ENCODE measurements at regions not wholly inside any gene's neighbourhood (a gene's known extent, or its start where the extent isn't known, plus 50 kb on each side); places are given as distances from the start of the nearest gene placed in this dataset.

- Histone ChIP-seq H2AFZ (ENCODE audit: low read length) (no peak overlapping the region), H3K9me3 (ENCODE audit: low read length) (no peaks in the 10 kb centered on the region), H3K4me1 (ENCODE audit: low read length) (no peaks in the 10 kb centered on the region), H4K20me1 (ENCODE audit: insufficient read depth, low read depth, low read length) (no peaks in the 10 kb centered on the region), H3K4me2 (ENCODE audit: low read depth, low read length, poor library complexity, severe bottlenecking) (no peak overlapping the region), H3K27ac (ENCODE audit: low read length) (no peak overlapping the region), H3K9me2 (replicated peaks; ENCODE audit: insufficient read depth, low read length) (0 out of 2 replicates have a peak, but pooled peaks cover 3% of the 10 kb centered on the region), H3K9ac (ENCODE audit: low read length) (no peak overlapping the region), H3K27me3 (ENCODE audit: low read length) (no peaks in the 10 kb centered on the region), H3K4me3 (ENCODE audit: low read length) (no peak overlapping the region), H3K79me2 (ENCODE audit: low read length) (no peaks in the 10 kb centered on the region), H3K36me3 (ENCODE audit: insufficient read depth, low read length) (no peaks in the 10 kb centered on the region)
- DNase-seq = no peak
These were observed 286.3 kb downstream of the NUAK1 start for GRCh38 chr12:105852496-105852895.

DNA sequence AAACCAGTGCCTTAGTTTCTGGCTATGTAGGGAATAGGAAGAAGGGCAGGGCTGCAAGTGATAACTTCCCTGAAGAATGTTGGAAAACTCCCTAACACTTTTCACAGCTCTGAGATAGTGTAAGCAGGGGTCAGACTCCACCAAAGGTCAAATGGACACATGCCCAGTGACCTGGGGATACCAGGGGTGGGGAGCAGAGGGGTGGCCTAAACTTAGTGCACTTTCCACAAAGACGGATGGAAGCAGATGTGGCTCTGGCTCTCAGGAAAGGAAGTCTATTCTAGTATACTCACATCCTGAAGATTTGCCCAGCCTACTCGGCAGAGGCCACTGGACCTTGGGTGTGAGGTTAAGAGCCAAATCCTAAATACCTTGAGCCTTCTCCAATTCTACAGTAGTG, 285.8 kb downstream of the NUAK1 start:
- 0 out of 2 replicates have a peak, but pooled peaks cover 3% of the 10 kb centered on the region for H3K9me2 ChIP-seq (replicated peaks; ENCODE audit: insufficient read depth, low read length)
- H4K20me1 ChIP-seq (ENCODE audit: insufficient read depth, low read depth, low read length) = no peaks in the 10 kb centered on the region
- H3K27ac ChIP-seq (ENCODE audit: low read length) = no peak overlapping the region
- no peaks in the 10 kb centered on the region for H3K36me3 ChIP-seq (ENCODE audit: insufficient read depth, low read length)
- H3K4me3 ChIP-seq (ENCODE audit: low read length) = no peak overlapping the region
- no peak for DNase-seq
- H3K79me2 ChIP-seq (ENCODE audit: low read length) = no peaks in the 10 kb centered on the region
- no peak overlapping the region for H3K9ac ChIP-seq (ENCODE audit: low read length)
- H3K4me2 ChIP-seq (ENCODE audit: low read depth, low read length, poor library complexity, severe bottlenecking) = no peak overlapping the region
- no peak overlapping the region for H2AFZ ChIP-seq (ENCODE audit: low read length)
- H3K27me3 ChIP-seq (ENCODE audit: low read length) = no peaks in the 10 kb centered on the region
- no peaks in the 10 kb centered on the region for H3K4me1 ChIP-seq (ENCODE audit: low read length)
- H3K9me3 ChIP-seq (ENCODE audit: low read length) = no peaks in the 10 kb centered on the region

DNA sequence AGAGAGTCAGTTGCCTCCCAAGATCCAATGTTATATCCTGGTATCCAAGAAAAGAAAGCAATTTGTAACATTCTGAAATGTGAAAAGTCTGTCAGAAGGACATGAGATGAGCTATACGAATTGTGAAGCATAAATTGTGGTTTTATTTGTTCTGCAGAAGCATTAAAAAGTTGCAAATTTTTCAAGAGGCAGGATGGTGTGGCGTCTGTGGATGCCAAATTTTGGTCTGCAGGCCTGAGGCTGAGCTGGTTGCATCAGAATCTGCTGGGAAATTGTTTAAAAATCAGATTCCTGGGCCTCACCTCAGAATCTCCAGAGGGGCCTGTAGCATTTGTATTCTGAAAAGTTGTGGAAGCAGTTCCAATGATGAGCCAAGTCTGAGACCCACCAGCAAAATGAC, 284.7 kb downstream of the NUAK1 start:
- H2AFZ ChIP-seq (ENCODE audit: low read length) = no peak overlapping the region
- H3K4me3 ChIP-seq (ENCODE audit: low read length) = no peak overlapping the region
- no peaks in the 10 kb centered on the region for H3K27me3 ChIP-seq (ENCODE audit: low read length)
- no peak overlapping the region for H3K27ac ChIP-seq (ENCODE audit: low read length)
- no peak overlapping the region for H3K4me2 ChIP-seq (ENCODE audit: low read depth, low read length, poor library complexity, severe bottlenecking)
- 0 out of 2 replicates have a peak, but pooled peaks cover 3% of the 10 kb centered on the region for H3K9me2 ChIP-seq (replicated peaks; ENCODE audit: insufficient read depth, low read length)
- no peaks in the 10 kb centered on the region for H3K36me3 ChIP-seq (ENCODE audit: insufficient read depth, low read length)
- H4K20me1 ChIP-seq (ENCODE audit: insufficient read depth, low read depth, low read length) = no peaks in the 10 kb centered on the region
- H3K9ac ChIP-seq (ENCODE audit: low read length) = no peak overlapping the region
- DNase-seq = no peak
- no peaks in the 10 kb centered on the region for H3K4me1 ChIP-seq (ENCODE audit: low read length)
- no peaks in the 10 kb centered on the region for H3K9me3 ChIP-seq (ENCODE audit: low read length)
- H3K79me2 ChIP-seq (ENCODE audit: low read length) = no peaks in the 10 kb centered on the region

GRCh38 chr12:105855361-105856047, 283.2 kb downstream of the NUAK1 start:
- Histone ChIP-seq H3K27me3 (ENCODE audit: low read length) (no peaks in the 10 kb centered on the region), H3K4me1 (ENCODE audit: low read length) (no peaks in the 10 kb centered on the region), H4K20me1 (ENCODE audit: insufficient read depth, low read depth, low read length) (no peaks in the 10 kb centered on the region), H3K27ac (ENCODE audit: low read length) (no peak overlapping the region), H2AFZ (ENCODE audit: low read length) (no peak overlapping the region), H3K4me3 (ENCODE audit: low read length) (no peak overlapping the region), H3K36me3 (ENCODE audit: insufficient read depth, low read length) (no peaks in the 10 kb centered on the region), H3K9me2 (replicated peaks; ENCODE audit: insufficient read depth, low read length) (0 out of 2 replicates have a peak, but pooled peaks cover 3% of the 10 kb centered on the region), H3K79me2 (ENCODE audit: low read length) (no peaks in the 10 kb centered on the region), H3K4me2 (ENCODE audit: low read depth, low read length, poor library complexity, severe bottlenecking) (no peak overlapping the region), H3K9me3 (ENCODE audit: low read length) (no peaks in the 10 kb centered on the region), H3K9ac (ENCODE audit: low read length) (no peak overlapping the region)
- DNase-seq = no peak

DNA sequence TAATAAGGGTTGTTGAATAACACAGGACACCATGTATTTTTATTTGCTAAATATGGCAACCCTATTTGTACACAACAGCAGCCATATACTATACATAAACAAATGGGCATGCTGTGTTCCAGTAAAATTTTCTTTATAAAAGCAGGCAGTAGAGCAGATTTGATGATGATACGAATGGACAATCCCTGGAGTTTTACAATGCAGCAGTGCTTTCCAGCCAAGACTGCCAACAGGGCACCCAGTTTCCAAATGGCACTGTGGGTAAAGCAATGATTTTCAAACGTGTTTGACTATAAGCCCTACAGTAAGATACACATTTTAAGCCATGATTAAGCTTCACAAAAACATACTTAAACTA, 282.7 kb downstream of the NUAK1 start:
- Histone ChIP-seq H3K79me2 (ENCODE audit: low read length) (no peaks in the 10 kb centered on the region), H3K9me2 (replicated peaks; ENCODE audit: insufficient read depth, low read length) (0 out of 2 replicates have a peak, but pooled peaks cover 3% of the 10 kb centered on the region), H3K27ac (ENCODE audit: low read length) (no peak overlapping the region), H3K9ac (ENCODE audit: low read length) (no peak overlapping the region), H2AFZ (ENCODE audit: low read length) (no peak overlapping the region), H3K9me3 (ENCODE audit: low read length) (no peaks in the 10 kb centered on the region), H3K4me2 (ENCODE audit: low read depth, low read length, poor library complexity, severe bottlenecking) (no peak overlapping the region), H4K20me1 (ENCODE audit: insufficient read depth, low read depth, low read length) (no peaks in the 10 kb centered on the region), H3K36me3 (ENCODE audit: insufficient read depth, low read length) (no peaks in the 10 kb centered on the region), H3K4me1 (ENCODE audit: low read length) (no peaks in the 10 kb centered on the region), H3K27me3 (ENCODE audit: low read length) (no peaks in the 10 kb centered on the region), H3K4me3 (ENCODE audit: low read length) (no peak overlapping the region)
- DNase-seq = no peak

- no peaks in the 10 kb centered on the region for H3K79me2 ChIP-seq (ENCODE audit: low read length)
- no peaks in the 10 kb centered on the region for H3K4me1 ChIP-seq (ENCODE audit: low read length)
- H3K27ac ChIP-seq (ENCODE audit: low read length) = no peak overlapping the region
- no peaks in the 10 kb centered on the region for H3K36me3 ChIP-seq (ENCODE audit: insufficient read depth, low read length)
- H3K9me3 ChIP-seq (ENCODE audit: low read length) = no peaks in the 10 kb centered on the region
- no peaks in the 10 kb centered on the region for H4K20me1 ChIP-seq (ENCODE audit: insufficient read depth, low read depth, low read length)
- no peaks in the 10 kb centered on the region for H3K27me3 ChIP-seq (ENCODE audit: low read length)
- 0 out of 2 replicates have a peak, but pooled peaks cover 3% of the 10 kb centered on the region for H3K9me2 ChIP-seq (replicated peaks; ENCODE audit: insufficient read depth, low read length)
- DNase-seq = no peak
- no peak overlapping the region for H3K9ac ChIP-seq (ENCODE audit: low read length)
- H3K4me3 ChIP-seq (ENCODE audit: low read length) = no peak overlapping the region
- H3K4me2 ChIP-seq (ENCODE audit: low read depth, low read length, poor library complexity, severe bottlenecking) = no peak overlapping the region
- no peak overlapping the region for H2AFZ ChIP-seq (ENCODE audit: low read length)
These were observed 279.6 kb downstream of the NUAK1 start for GRCh38 chr12:105858981-105859710.

- H3K4me3 ChIP-seq (ENCODE audit: low read length) = no peak overlapping the region
- no peak overlapping the region for H3K9ac ChIP-seq (ENCODE audit: low read length)
- H4K20me1 ChIP-seq (ENCODE audit: insufficient read depth, low read depth, low read length) = no peaks in the 10 kb centered on the region
- H3K9me2 ChIP-seq (replicated peaks; ENCODE audit: insufficient read depth, low read length) = 0 out of 2 replicates have a peak, but pooled peaks cover 3% of the 10 kb centered on the region
- H3K9me3 ChIP-seq (ENCODE audit: low read length) = no peaks in the 10 kb centered on the region
- no peaks in the 10 kb centered on the region for H3K36me3 ChIP-seq (ENCODE audit: insufficient read depth, low read length)
- DNase-seq = no peak
- no peaks in the 10 kb centered on the region for H3K27me3 ChIP-seq (ENCODE audit: low read length)
- H2AFZ ChIP-seq (ENCODE audit: low read length) = no peak overlapping the region
- no peaks in the 10 kb centered on the region for H3K79me2 ChIP-seq (ENCODE audit: low read length)
- no peak overlapping the region for H3K4me2 ChIP-seq (ENCODE audit: low read depth, low read length, poor library complexity, severe bottlenecking)
- H3K4me1 ChIP-seq (ENCODE audit: low read length) = no peaks in the 10 kb centered on the region
- H3K27ac ChIP-seq (ENCODE audit: low read length) = no peak overlapping the region
These were observed 278.1 kb downstream of the NUAK1 start for GRCh38 chr12:105860561-105861207.

DNA sequence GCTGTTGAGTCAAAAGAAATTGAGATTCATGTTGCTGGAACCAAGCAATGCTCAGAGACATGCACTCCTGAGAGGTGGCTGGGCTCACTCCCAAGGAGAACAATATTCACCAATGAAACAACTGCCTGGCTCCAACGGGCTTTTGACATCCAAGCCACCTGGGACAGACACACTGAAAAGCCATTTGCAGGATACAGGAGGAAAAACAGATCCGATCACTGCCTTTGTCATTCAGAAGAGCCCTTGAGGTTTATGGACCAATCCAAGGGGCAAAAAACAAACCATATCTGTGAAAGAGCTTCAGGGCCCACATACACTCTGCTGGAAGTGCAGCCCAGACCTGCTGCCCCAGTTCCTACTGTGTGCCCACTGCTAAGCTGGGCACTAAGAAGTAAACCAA, 277.5 kb downstream of the NUAK1 start:
- Histone ChIP-seq H3K9ac (ENCODE audit: low read length) (no peak overlapping the region), H3K4me3 (ENCODE audit: low read length) (no peak overlapping the region), H3K9me3 (ENCODE audit: low read length) (no peaks in the 10 kb centered on the region), H3K27ac (ENCODE audit: low read length) (no peak overlapping the region), H3K36me3 (ENCODE audit: insufficient read depth, low read length) (no peaks in the 10 kb centered on the region), H2AFZ (ENCODE audit: low read length) (no peak overlapping the region), H4K20me1 (ENCODE audit: insufficient read depth, low read depth, low read length) (no peaks in the 10 kb centered on the region), H3K79me2 (ENCODE audit: low read length) (no peaks in the 10 kb centered on the region), H3K9me2 (replicated peaks; ENCODE audit: insufficient read depth, low read length) (0 out of 2 replicates have a peak, but pooled peaks cover 2% of the 10 kb centered on the region), H3K4me2 (ENCODE audit: low read depth, low read length, poor library complexity, severe bottlenecking) (no peak overlapping the region), H3K27me3 (ENCODE audit: low read length) (no peaks in the 10 kb centered on the region), H3K4me1 (ENCODE audit: low read length) (no peaks in the 10 kb centered on the region)
- no peak for DNase-seq

All from Karpas-422 (cell line).